ENCODE measurements at regions not wholly inside any gene's neighbourhood (a gene's known extent, or its start where the extent isn't known, plus 50 kb on each side); places are given as distances from the start of the nearest gene placed in this dataset.

- no peaks in the 10 kb centered on the region for H3K27me3 ChIP-seq
- H3K36me3 ChIP-seq, result no peaks in the 10 kb centered on the region
- H3K4me1 ChIP-seq (ENCODE audit: control insufficient read depth in 1 of 2, insufficient read depth in 1 of 2, low read depth in 1 of 2, low read length in 1 of 2), result peaks cover 10 to 13% of the 10 kb centered on the region in 2 experiments
- H3K4me3 ChIP-seq (ENCODE audit: low read depth in 1 of 2, low read length in 1 of 2), result no peak overlapping the region
- no peak overlapping the region for H3K27ac ChIP-seq
- no peaks in the 10 kb centered on the region for H3K9me3 ChIP-seq
- TF ChIP-seq, protein P1, sequence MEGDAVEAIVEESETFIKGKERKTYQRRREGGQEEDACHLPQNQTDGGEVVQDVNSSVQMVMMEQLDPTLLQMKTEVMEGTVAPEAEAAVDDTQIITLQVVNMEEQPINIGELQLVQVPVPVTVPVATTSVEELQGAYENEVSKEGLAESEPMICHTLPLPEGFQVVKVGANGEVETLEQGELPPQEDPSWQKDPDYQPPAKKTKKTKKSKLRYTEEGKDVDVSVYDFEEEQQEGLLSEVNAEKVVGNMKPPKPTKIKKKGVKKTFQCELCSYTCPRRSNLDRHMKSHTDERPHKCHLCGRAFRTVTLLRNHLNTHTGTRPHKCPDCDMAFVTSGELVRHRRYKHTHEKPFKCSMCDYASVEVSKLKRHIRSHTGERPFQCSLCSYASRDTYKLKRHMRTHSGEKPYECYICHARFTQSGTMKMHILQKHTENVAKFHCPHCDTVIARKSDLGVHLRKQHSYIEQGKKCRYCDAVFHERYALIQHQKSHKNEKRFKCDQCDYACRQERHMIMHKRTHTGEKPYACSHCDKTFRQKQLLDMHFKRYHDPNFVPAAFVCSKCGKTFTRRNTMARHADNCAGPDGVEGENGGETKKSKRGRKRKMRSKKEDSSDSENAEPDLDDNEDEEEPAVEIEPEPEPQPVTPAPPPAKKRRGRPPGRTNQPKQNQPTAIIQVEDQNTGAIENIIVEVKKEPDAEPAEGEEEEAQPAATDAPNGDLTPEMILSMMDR (IDR thresholded peaks at IDR 0.05), result no peak
Measured at GRCh38 chr3:132236701-132237651, 80.2 kb upstream of the ACP3 start.

DNA sequence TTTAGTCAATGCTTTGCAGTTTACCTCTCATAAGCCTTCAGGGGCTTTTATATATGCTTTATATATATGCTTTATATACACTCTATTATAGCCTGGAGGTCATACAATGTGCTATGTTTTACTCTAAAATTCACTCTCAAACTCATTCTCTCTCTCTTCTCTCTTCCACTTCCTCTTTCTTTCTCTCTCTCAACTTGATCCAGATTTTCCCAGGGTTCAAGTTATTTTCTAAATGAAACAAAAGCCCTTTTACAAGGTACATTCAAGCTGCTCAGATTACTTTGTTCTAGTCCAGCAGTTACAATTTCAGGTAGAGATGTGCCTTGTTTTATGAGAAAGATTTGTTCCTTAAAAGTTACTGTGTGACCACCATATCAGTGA lies 79.6 kb upstream of the ACP3 start:
- no peaks in the 10 kb centered on the region for H3K27me3 ChIP-seq
- H3K4me1 ChIP-seq (ENCODE audit: control insufficient read depth in 1 of 2, insufficient read depth in 1 of 2, low read depth in 1 of 2, low read length in 1 of 2), result peaks cover 17 to 20% of the 10 kb centered on the region in 2 experiments
- no peak overlapping the region for H3K4me3 ChIP-seq (ENCODE audit: low read depth in 1 of 2, low read length in 1 of 2)
- no peaks in the 10 kb centered on the region for H3K9me3 ChIP-seq
- no peaks in the 10 kb centered on the region for H3K36me3 ChIP-seq
- TF ChIP-seq, protein P1 (IDR thresholded peaks at IDR 0.05), result no peak
- H3K27ac ChIP-seq, result no peak overlapping the region

DNA sequence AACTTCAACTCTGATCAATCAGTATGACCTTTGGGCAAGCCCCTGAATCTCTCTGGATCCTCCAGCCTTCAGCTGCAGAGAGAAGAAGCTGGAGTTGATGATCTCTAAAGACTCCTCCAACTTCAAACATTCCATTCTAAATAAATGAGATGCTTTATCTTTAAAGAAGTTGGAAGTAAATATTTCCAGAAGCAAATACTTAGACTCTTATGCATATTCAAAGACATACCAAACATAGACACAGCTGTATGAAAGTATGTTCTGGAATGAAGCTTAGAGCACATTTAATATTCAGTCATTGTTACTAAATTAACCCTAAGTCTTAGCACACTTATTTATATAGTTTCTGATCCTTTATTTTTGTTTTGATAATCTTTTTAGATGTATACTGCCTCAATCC lies 77.6 kb upstream of the ACP3 start:
- Histone ChIP-seq H3K27ac (no peak overlapping the region), H3K4me1 (ENCODE audit: control insufficient read depth in 1 of 2, insufficient read depth in 1 of 2, low read depth in 1 of 2, low read length in 1 of 2) (peaks cover 36 to 40% of the 10 kb centered on the region in 2 experiments), H3K36me3 (no peaks in the 10 kb centered on the region), H3K27me3 (no peaks in the 10 kb centered on the region), H3K9me3 (no peaks in the 10 kb centered on the region), H3K4me3 (ENCODE audit: low read depth in 1 of 2, low read length in 1 of 2) (no peak overlapping the region)
- TF ChIP-seq, protein P1 (IDR thresholded peaks at IDR 0.05), result no peak

GRCh38 chr3:132241776-132242514 lies 75.3 kb upstream of the ACP3 start:
- Histone ChIP-seq H3K27me3 (no peaks in the 10 kb centered on the region), H3K4me1 (ENCODE audit: control insufficient read depth in 1 of 2, insufficient read depth in 1 of 2, low read depth in 1 of 2, low read length in 1 of 2) (peaks cover 57 to 63% of the 10 kb centered on the region in 2 experiments), H3K36me3 (no peaks in the 10 kb centered on the region), H3K4me3 (ENCODE audit: low read depth in 1 of 2, low read length in 1 of 2) (no peak overlapping the region), H3K27ac (peak overlapping the region; percentile 78), H3K9me3 (no peaks in the 10 kb centered on the region)
- TF ChIP-seq, protein P1 (IDR thresholded peaks at IDR 0.05), result no peak

DNA sequence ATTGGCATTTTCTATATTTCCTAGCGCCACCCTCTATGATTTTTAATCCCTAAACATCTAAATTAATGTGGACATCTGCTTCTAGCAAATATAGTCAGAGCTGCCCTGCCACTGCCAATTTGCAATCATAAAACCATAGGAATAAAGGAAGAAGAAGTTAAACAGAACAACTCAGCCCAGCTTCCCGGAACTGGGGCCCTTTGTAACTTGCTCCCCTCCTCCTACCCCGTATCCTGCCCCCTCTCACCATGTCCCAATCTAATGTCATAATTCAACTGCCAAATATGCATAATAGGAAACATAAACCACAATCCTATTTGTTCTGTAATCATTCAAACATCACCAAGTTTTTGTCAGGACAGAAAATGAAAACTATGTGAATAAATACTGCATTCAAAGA lies 74.4 kb upstream of the ACP3 start:
- H3K27me3 ChIP-seq, result no peaks in the 10 kb centered on the region
- TF ChIP-seq, protein P1 (IDR thresholded peaks at IDR 0.05), result no peak
- peaks cover 64 to 70% of the 10 kb centered on the region in 2 experiments for H3K4me1 ChIP-seq (ENCODE audit: control insufficient read depth in 1 of 2, insufficient read depth in 1 of 2, low read depth in 1 of 2, low read length in 1 of 2)
- H3K4me3 ChIP-seq (ENCODE audit: low read depth in 1 of 2, low read length in 1 of 2), result peak overlapping the region; percentile 1 to 9
- H3K9me3 ChIP-seq, result no peaks in the 10 kb centered on the region
- no peaks in the 10 kb centered on the region for H3K36me3 ChIP-seq
- H3K27ac ChIP-seq, result peak overlapping the region; percentile 78
